ENCODE measurements at regions not wholly inside any gene's neighbourhood (a gene's known extent, or its start where the extent isn't known, plus 50 kb on each side); places are given as distances from the start of the nearest gene placed in this dataset.

- TF ChIP-seq POLR2A (IDR thresholded peaks at IDR 0.05): no peak
- no peak for TF ChIP-seq CTCF (IDR thresholded peaks at IDR 0.05)
These were observed 182.7 kb upstream of the PRPS1L1 start for GRCh38 chr7:18210377-18210776.
